ENCODE measurements at regions not wholly inside any gene's neighbourhood (a gene's known extent, or its start where the extent isn't known, plus 50 kb on each side); places are given as distances from the start of the nearest gene placed in this dataset.

GRCh38 chr9:11755951-11756350 lies 937.2 kb upstream of the TYRP1 start:
- DNase-seq, result no peak

GRCh38 chr9:11757408-11757807 lies 935.8 kb upstream of the TYRP1 start:
- DNase-seq, result no peak

DNA sequence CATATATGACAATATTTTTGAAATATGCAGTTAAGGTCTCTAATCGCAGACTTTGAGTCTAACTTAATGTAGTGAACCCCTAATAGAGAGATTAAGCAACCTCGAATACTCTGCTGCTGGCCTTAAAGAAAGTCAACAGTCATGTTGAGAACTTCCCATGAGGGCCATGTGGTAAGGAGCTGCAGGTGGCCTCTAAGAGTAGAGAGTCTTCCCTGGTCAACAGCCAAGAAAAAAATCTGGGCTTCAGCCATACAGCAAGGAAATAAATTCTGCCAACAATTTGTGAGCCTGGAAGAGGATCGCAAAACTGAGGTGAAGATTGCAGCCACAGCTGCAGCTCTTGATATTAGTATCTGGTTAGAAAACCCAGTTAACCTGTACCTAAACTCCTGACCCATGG lies 935.2 kb upstream of the TYRP1 start:
- DNase-seq, result no peak

DNA sequence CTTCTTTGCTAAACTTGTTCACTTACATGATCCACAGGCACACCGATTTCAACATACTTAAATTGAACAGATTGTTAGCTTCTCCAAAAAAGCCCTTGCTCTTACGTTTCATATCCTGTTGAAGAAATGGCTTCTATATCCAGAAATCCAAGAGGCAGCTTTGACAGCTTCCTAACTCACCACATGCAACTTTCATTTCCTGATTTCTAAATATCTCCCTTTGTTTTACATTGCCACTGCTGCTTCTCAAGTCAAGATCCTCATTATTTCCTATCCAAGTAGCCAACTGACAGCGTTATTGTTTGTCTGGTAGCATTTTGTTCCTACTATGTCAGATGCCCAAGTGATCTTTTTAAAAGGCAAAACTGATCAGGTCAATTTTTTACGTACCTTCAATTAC lies 913.2 kb upstream of the TYRP1 start:
- no peak for DNase-seq

GRCh38 chr9:11792870-11793269 lies 900.3 kb upstream of the TYRP1 start:
- no peak for DNase-seq

- no peak for DNase-seq
Measured at GRCh38 chr9:11794984-11795383, 898.2 kb upstream of the TYRP1 start.

- DNase-seq, result no peak
Measured at GRCh38 chr9:11805969-11806368, 887.2 kb upstream of the TYRP1 start.

DNA sequence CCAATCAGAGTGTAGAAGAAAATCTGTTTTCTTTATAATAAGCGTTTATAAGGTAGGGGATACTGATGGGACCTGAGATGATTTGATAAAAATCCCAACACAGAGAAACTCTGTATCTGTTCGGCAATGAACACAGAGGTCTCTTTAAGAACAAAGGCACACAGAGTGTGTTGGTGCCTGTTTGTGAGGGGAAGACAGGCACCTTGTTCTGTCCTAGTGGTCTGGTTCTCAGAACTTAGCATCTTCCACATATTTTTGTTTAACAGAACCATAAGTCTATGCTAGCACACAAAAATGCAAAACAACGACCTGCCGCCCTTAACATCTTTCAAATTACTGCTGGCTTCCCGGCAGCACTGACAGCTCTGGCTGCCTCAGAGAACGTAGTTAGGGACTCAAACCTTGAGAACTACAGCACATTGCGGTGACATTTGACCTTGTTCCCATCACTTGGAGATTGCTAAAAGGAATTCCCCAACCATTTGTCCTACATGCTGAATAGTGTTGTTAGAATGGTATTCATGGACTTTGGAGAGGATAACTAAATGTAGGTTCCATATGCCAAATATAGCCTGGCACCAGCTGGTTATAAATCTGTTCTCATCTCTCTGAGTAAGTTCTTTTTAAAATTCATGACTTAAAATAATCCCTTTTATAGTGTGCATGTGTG lies 871.7 kb upstream of the TYRP1 start:
- DNase-seq, result no peak

GRCh38 chr9:11828201-11828600 lies 865.0 kb upstream of the TYRP1 start:
- DNase-seq, result no peak

DNA sequence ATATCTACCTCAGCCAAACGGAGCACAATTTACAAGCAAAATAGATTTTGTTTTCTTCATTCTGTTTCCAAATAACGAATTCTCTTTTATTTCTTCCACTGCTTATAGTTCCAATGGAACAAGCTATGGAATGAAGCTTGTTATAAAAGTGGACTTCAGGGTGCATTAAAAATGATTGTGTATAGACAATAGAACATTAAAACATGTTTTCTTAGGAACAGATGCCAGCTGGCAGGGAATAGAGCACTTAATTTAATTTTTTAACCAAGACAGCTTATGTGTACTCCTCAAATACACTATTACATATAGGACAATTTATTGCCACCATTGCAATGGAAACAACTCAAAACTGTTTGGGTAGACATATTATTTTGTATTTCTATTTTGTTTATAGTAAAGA lies 860.1 kb upstream of the TYRP1 start:
- no peak for DNase-seq

GRCh38 chr9:11868795-11869194 lies 824.4 kb upstream of the TYRP1 start:
- DNase-seq, result no peak

GRCh38 chr9:11871852-11872251 lies 821.3 kb upstream of the TYRP1 start:
- DNase-seq, result no peak

DNA sequence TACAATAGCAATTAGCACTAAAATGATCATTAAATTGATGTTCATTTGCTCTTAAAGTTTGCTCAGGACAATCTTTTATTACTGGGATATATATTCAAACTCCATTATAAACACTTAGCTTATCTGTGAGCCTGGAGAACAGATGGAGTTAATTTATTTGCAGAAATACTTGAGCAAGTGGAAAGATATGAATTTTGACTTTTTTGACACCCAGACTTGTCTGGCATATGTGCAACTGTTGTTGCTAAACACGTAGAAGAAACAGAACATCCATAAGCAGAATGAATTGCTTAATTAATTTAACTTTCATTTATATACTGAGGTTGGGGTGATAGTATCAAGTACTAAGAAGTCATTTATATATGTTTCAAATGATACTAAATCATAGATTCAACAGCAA lies 820.7 kb upstream of the TYRP1 start:
- DNase-seq, result no peak

GRCh38 chr9:11874414-11874813 lies 818.8 kb upstream of the TYRP1 start:
- DNase-seq, result no peak

DNA sequence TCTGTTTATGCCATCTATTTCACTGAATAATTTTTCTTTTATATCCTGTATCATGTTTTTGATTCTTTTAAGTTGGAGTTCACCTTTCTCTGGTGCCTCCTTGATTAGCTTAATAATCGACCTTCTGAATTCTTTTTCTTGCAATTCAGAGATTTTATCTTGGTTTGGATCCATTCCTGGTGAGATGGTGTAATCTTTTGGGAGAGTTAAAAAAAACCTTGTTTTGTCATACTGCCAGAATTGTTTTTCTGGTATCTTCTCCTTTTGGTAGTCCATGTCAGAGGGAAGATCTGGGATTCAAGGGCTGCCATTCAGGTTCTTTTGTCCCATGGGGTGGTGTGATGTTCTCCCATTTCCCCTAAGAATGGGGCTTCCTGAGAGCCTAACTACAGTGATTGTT lies 800.8 kb upstream of the TYRP1 start:
- no peak for DNase-seq

GRCh38 chr9:11893331-11893730 lies 799.9 kb upstream of the TYRP1 start:
- DNase-seq, result no peak

DNA sequence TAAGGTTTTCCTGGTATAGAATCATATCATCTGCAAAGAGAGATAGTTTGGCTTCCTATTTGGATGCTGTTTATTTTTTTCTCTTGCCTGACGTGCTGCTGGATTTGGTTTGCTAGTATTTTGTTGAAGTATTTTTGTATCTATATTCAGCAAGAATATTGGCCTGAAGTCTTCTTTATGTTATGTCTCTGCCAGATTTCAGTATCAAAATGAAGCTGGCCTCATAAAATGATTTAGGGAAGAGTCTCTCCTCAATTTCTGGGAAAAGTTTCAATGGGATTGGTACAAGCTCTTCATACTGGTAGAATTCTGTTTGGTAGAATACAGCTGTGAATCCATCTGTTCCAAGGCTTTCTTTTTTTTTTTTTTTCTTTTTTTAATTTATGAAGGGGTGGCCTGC lies 799.0 kb upstream of the TYRP1 start:
- no peak for DNase-seq

GRCh38 chr9:11902610-11903009 lies 790.6 kb upstream of the TYRP1 start:
- DNase-seq, result no peak

DNA sequence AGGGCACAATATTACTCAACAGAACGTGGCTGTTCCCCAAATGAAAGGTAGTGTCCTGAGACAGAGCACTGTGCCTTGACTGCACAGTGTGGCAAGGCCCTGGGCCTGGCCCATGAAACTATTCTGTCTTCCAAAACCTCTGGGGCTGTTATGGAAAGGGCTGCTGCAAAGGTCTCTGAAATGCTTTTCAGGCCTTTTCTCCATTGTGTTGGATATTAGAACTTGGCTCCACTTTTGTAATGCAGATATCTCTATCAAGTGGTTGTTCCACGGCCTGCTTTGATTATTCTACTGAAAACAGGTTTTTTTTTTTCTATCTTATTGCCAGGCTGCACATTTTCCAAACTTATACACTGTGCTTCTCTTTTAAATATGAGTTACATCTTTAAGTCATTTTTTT lies 777.5 kb upstream of the TYRP1 start:
- DNase-seq, result no peak

DNA sequence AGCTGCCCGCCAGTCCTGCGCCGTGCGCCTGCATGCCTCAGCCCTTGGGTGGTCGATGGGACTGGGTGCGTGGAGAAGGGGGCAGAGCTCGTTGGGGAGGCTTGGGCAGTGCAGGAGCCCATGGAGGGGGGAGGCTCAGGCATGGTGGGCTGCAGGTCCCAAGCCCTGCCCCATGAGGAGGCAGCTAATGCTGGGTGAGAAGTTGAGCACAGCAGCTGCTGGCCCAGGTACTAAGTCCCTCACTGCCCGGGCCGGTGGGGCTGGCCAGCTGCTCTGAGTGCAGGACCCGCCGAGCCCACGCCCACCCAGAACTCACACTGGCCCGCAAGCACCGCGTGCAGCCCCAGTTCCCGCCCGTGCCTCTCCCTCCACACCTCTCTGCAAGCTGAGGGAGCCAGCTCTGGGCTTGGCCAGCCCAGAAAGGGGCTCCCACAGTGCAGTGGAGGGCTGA lies 764.3 kb upstream of the TYRP1 start:
- no peak for DNase-seq

- no peak for DNase-seq
Measured at GRCh38 chr9:11931109-11931508, 762.1 kb upstream of the TYRP1 start.

- DNase-seq, result no peak
Measured at GRCh38 chr9:11931751-11932150, 761.4 kb upstream of the TYRP1 start.

DNA sequence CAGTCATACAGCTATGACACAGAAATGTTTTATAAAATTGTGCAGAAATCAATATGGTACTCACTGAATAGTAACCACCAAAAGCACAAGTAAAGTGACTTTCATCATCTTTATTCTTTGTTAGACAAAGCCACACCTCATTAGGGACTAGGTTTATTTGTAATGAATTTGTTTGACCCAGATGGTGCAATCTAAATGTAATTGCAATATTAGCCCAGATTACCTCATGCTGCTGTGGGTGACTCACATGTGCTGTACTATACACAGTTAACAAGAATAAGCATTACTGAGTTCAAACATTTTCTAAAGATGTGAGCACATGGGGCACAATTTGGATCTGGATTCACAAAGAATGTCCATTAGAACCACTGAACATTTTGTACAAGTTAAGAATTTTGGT lies 759.3 kb upstream of the TYRP1 start:
- no peak for DNase-seq

DNA sequence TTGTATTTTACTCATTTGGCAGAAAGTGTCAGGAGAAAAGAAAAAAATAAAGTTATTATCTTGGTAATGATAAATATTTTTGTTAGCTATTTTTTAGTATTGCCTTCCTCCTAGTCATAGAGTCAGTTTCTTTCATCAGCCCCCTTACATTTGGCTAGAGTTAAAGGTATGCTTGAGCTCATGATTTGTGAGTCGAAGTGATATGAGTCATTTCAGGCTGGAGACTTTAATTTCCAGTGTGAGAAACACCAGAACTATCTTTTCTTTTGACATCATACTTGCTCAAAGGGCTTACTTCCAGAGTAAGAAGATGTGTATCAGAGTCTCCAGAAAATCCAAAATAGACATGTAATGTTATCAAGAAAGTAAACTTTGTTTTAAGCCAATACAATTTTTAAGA lies 746.7 kb upstream of the TYRP1 start:
- DNase-seq, result no peak

- no peak for DNase-seq
Measured at GRCh38 chr9:11962327-11962726, 730.9 kb upstream of the TYRP1 start.

GRCh38 chr9:11966786-11967185 lies 726.4 kb upstream of the TYRP1 start:
- no peak for DNase-seq

All from GDM1 (cell line).